GM12874 (cell line): ENCODE measurements at regions not wholly inside any gene's neighbourhood (a gene's known extent, or its start where the extent isn't known, plus 50 kb on each side); places are given as distances from the start of the nearest gene placed in this dataset.

Source experiments
- TF ChIP-seq, protein P1 (sequence below): IDR thresholded peaks from 2 replicates; pipeline ENCODE4 v1.5.1; 2011; ENCODE audit warnings: low read depth, mild to moderate bottlenecking, control low read depth, low read length, moderate library complexity; ENCODE audit not compliant: insufficient read depth

DNA sequence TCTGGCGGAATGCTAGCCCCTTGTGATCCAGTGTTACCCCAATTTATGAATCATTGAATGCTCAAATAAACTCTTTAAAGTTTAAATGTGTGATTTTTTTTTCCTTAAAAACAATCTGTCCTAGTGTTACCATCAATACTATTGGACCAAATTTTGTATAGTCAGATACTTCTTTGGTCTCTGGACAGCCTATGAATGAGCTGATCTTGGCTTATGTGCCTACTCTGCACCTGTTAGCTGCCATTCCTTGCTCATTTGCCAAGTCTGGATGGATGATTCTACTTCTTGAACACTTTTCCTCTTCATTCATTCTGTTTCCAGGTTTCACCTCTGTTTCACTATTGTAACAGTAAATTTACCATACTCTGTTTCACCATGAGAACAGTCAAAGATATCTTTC is 226.5 kb upstream of the ZBED5 start:
- TF ChIP-seq, protein P1, sequence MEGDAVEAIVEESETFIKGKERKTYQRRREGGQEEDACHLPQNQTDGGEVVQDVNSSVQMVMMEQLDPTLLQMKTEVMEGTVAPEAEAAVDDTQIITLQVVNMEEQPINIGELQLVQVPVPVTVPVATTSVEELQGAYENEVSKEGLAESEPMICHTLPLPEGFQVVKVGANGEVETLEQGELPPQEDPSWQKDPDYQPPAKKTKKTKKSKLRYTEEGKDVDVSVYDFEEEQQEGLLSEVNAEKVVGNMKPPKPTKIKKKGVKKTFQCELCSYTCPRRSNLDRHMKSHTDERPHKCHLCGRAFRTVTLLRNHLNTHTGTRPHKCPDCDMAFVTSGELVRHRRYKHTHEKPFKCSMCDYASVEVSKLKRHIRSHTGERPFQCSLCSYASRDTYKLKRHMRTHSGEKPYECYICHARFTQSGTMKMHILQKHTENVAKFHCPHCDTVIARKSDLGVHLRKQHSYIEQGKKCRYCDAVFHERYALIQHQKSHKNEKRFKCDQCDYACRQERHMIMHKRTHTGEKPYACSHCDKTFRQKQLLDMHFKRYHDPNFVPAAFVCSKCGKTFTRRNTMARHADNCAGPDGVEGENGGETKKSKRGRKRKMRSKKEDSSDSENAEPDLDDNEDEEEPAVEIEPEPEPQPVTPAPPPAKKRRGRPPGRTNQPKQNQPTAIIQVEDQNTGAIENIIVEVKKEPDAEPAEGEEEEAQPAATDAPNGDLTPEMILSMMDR = no peak

DNA sequence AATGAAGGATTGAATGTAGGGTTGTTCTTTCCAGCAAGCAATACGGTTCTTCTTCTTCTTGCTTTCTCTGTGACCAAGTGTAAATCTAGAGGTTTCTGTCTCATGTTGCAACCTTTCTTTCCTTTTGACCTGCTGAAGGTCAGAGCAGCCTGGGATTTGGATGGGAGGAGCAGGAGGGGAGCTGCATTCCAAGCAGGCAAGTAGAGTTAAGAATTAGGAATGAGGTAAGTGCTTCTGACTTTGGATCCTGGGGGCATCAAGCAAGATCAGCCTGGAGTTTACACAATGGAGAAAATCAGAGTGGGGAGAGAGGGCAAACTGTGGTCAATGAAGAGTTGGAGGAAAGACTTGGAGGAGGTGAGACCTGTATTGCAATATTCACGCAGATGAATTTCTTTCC is 225.6 kb upstream of the ZBED5 start:
- TF ChIP-seq, protein P1 = no peak

DNA sequence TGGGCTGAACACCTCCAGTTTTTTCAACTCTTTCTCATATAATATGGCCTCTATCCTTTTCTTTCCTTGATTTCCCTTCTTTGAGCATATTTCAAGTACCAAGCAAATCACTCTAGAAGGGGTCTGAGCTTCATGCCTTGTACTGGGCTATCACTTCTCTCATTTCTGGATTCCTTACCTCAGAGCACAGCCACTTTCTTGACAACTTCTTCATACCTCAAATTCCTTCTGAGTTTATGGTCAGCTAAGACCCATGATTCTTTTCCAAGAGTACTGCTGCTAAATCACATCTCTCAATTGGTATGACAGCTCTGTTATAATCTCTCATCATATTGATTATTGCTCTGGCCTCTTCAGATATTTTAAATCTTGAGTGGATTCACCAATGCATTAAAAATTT is 224.8 kb upstream of the ZBED5 start:
- TF ChIP-seq, protein P1 = no peak

DNA sequence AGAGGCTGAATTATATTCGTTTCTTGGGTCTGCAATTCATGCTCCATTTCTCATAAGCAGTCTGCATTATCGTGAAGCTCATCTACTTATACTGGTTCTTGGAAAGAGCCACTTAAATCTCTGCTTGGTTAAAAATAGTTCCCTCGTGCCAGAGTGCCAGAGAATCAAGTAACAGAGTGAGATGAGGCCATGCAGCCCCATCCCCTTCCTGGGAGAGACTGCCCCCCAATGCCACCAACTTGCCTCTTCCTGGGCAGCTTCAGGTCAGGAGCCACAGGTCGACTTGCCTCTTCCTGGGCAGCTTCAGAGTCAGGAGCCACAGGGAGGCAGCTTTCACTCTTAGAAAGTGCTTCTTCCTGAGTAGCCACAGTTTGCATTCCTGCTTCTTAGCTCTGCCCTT is 223.9 kb upstream of the ZBED5 start:
- TF ChIP-seq, protein P1 = no peak

DNA sequence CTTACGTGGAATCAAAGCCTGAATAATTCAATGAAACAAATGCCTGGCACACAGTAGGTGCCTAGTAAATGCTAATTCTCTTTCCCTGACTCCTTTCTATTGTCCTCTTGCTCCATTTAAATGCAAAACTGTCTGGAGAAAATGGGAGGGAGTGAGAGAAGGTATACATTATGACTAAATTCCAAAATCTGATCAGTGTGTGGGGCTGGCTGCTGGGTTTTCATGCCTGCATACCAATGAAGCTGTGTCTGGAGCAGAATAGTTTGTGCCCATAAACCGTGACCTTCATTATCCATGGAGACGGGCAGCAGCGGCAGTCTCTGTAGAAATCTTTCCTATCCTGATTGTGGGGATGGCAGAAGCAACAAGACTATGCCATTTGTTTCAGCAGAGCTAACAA is 223.4 kb upstream of the ZBED5 start:
- TF ChIP-seq, protein P1 = no peak

DNA sequence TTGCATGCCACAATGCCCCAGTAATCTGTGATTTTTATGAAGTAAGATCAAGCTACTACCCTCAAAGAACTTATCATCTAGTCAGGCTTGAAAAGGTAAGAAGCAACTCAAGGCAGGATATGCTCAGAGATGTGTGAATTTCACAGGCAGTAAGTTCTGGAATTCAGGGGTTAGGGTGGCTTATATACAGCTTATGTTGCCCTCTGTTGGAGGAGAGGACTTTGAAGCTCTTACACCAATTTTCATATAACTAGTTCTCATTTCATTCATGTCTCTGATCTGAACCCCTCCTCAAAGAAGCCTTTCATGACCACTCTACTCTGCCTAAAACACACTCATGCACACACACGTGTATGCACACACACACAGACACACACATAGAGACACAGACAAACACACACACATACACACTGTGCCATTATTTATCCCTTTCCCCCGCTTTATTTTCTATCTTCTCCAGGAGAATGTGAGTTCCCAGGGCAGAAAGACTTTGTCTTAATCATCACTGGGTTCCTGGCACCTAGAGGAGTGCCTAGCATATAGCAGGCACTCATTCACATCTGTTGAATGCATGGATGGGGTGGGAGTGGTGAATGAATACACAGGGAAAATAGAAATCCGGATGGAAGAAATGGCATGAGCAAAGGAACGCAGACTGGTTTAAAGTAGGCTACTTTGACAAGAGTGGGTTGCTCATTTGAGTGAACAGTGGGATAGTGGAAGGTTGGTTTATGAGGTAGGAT is 220.7 kb upstream of the ZBED5 start:
- TF ChIP-seq, protein P1 = no peak

DNA sequence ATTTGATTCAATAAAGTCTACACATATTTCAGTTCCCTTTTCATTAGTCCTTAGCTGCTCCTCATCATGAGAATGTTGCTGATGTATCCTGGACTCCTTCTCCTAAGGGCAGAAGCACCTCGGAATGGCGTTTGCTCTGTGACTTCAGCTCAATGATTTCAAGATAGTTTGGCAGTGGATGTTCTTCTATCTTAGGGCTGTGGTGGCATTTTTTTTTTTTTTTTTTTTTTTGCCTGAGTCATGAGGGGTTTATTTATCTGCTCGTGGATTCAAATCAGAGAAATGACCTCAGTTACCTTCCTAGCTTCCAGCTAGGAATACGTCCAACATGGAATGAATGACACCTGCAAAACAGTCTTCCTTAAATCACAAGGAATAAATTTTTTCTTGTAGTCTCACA is 220.0 kb upstream of the ZBED5 start:
- TF ChIP-seq, protein P1 = no peak
